NCI-H1417 (cell line): ENCODE measurements at regions not wholly inside any gene's neighbourhood (a gene's known extent, or its start where the extent isn't known, plus 50 kb on each side); places are given as distances from the start of the nearest gene placed in this dataset.
A peak's percentile ranks its signal among the peaks of the same experiment; 100 is the strongest.

Source experiments
- DNase-seq, 3 experiments: peaks; one replicate each; lab custom pipeline; 2025; lab: John Stamatoyannopoulos, UW

DNA sequence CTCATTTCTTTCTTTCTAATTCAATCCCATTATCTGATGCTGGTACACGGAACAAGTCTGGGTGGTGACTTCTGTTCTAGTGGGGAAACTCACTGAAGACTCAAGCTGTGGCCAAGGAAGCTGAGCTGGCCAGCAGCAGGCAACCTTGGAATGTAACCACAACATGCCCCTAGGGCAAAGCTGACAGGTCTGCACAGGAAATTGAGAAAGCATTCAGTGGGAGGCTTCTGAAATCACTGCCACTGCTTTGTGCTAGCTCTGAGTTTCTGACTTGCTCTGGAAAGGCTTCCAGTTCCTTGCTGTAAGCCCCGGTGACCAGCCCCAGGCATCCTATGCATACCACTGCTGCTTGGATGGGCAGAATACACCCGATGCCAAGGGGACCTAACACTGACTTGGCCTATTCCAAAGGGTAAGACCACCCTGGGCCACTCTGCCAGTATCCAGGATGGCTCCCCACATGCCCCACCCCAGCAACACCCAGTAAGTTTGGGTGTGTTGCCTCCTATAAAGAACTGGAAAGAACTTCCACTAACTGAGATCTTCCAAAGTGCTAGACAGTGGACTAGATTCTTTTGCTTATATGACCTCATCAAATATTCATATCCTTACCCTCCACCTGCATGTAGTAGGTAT, 84.5 kb upstream of the CDKN3 start:
- DNase-seq, result no peak

DNA sequence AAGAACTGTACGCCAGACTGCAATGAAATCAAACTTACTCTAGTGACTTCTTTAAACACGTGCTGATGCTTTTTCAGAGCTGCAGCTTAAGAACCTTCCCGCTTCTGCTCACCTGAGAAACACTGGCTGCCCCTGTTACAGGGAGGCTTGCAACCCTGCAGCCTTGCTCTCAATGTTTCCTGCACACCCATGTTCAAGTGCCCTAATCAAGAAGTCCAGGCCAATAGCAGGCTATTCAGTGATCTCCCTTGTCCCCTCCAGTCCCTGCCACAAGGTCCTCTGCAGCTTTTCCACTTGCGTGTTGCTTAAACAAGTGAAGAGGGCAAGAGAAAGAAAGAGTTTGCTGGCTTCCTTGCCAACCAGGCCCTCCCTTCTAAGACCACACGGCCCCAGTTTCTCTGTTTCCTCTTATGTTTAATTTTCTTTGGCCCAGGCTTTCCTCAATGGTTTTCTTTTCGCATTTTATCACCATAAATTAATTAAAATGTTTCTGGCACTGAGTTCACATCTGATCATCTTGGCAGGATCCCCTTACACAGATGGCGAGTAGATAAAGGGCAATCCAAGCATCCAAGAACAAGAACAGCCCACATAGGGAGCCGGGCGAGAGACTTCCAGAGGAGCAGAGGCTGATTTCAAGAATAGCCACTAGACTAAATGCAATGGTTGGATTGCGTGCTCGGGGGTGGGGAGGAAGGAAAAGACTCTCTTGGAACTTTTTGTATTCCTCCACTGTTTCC, 82.3 kb upstream of the CDKN3 start:
- DNase-seq, result no peak

DNA sequence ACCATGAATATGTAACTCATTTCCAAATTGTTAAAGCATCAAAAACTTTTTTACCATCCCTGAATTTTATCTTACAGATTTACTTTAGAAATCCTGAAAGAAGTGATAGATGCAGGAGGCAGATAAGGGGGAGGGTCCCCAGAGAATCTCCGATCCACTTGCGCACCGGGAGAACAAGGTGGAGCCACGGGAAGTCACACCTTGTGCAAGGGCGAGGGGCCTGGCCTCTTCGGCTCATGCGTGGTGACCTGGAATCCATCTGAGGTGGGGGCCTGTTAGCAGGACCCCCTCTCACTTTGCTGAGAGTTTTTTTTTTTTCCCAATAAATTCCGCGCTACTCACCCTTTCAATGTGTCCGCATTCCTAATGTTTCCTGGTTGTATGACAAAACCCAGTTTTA, 80.2 kb upstream of the CDKN3 start:
- no peak for DNase-seq

GRCh38 chr14:54317391-54317790, 79.4 kb upstream of the CDKN3 start:
- no peak for DNase-seq

GRCh38 chr14:54322246-54322645, 74.6 kb upstream of the CDKN3 start:
- DNase-seq, result no peak

- peak in 2 of 3 experiments; percentile 56 to 88 for DNase-seq
Measured at GRCh38 chr14:54322701-54323337, 74.0 kb upstream of the CDKN3 start.

DNA sequence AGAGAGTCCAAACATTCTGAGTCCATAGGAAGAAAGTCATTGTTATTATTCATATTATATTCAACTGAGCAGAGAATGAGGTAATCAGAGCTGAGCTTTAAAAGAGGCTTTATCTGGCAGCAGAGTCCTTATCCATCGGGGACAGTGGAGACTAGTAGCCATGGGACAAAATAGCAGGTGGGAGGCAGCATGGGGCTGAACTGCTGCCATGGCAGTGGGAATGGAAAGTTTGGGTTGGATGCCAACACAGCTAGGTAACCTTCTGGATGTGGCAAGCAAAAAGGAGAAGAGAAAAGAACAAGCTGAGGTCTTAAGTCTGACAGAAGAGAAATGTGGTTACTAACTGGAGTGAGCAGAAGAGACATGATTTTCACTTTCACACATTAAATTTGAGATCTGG, 71.0 kb upstream of the CDKN3 start:
- no peak for DNase-seq

DNA sequence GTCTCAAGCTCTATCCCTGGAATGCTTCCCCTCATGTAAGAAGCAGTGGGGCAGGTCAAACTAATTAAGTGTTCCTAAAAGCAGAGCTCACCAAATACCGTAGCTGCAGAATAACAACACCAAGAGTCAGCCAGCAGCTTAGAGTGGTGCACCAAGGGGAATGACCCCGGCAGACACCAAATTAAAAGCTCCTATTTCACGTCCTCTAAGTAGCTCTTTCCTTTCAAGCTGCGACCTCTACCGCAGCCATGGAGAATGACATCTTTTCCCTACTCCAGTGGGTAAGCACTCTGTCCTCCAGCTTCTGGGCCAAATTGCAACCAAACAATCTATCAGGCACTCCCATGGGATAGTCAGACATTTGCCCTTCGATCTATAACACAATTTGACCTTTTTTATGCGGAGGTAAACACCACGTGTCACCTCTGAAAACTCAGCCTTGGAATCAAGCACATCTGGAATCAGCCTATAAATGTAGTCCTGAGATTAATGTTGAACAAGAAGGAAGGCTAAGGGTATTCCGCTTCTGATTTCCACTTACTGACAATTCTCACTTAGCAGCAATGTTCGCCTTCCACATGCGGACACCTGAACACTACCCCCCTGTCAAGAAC, 67.6 kb upstream of the CDKN3 start:
- peak; percentile 31 to 63 (median 62) for DNase-seq

GRCh38 chr14:54330876-54331275, 65.9 kb upstream of the CDKN3 start:
- DNase-seq, result no peak

DNA sequence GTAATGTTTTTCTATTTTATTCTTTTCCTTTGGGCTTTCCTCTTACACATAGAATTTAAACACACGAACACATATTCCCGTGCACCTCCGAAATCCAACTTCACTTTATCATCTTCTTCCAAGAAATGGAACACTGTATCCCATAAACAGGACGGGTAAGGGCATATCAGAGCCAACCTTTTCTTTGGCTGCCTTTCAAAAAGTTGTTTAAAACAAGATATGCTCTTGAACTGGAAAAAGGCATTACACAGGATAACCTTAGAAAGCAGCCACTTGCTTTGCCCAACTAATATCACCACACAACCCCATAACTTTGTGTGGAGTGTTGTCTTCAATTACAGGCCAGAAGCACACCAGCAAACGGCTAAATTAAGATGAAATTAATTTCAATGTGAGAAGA, 65.3 kb upstream of the CDKN3 start:
- DNase-seq, result no peak

DNA sequence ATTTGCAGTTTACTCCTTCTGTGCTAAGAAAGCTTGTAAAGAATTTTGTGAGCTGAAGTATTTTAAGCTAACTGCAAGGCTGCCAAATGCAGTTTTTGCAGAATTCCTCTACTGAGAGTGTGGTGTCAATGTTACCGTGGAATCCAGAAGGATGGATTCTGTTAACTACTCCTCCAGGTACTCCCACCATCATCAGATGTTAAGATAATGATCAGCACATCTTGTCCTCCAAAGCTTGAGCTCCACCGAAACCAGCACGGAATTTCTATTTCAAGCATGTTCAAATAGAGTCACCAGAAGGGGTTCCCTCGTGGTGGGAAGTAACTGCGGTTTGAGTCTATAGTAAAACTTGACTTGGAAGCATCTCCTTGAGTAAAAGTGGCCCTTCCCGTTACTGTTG, 64.3 kb upstream of the CDKN3 start:
- no peak for DNase-seq

DNA sequence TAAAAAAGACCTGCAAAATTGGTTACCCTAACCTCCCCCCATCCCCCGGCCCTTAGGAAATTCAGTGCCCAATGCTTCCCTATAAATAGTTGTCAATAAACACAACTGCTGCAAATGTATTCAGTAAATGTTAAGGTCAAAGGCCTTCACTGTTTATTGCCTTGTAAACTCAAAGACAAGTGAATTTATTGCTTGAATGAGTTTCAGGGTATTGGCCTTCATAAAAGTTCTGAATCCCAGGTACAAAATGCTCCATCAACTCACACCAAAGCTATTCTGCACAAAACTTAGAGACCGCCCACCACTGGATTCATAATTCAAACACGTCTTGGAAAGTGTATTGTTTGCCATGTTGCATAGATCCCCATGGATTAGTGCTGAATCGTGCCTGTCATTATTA, 63.3 kb upstream of the CDKN3 start:
- no peak for DNase-seq

DNA sequence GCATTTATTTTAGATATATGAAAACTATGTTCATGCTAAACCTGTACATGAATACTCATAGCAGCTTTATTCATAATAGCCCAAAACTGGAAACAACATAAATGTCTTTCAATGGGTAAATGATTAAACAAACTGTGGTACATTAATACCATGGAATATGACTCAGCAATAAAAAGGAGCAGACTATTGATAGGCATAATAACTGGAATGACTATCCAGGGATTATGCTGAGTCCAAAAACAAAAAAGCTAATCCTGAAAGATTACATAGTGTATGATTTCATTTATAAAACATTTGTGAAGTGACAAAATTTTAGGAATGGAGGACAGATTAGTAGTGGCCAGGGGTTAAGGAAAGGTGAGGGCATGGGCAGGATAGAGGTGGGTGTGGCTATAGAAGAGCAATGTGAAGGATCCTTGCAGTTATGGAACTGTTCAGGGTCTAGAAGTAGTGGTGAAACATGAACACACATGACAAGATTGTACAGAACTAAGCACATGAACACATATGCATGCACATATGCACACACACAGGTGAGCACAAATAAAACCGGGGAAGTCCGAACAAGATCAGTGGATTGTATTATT, 61.1 kb upstream of the CDKN3 start:
- no peak for DNase-seq

- no peak for DNase-seq
Measured at GRCh38 chr14:54337314-54337713, 59.5 kb upstream of the CDKN3 start.

DNA sequence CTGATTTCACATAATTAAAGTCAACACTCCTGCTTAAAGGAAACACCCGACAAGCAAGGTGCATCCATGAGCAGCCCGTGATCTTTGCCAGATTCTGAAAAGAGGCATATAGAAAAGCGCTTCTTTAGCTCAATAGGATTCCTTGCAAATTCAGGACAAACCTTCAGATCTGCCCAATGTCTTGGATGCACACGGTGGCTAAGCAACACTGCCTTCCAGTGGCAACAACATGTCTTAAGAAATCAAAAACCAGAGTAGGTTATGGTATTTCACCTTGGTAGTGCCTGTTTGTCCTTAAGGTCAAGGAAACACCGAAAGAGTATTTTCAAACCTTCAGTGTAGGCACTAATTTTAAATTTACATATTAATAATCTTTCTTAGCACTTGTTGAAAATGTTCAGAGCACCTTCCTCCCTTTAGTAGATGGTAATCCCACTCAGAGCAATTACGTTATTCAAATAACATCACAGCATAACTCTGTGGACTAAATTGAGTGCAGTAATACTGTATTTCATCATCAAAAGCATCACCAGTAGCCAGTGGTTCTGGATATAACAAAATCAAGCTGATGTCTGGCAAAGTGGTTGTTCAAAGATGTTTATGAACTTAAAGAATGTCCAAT, 58.0 kb upstream of the CDKN3 start:
- peak in 2 of 3 experiments; percentile 8 to 45 for DNase-seq

DNA sequence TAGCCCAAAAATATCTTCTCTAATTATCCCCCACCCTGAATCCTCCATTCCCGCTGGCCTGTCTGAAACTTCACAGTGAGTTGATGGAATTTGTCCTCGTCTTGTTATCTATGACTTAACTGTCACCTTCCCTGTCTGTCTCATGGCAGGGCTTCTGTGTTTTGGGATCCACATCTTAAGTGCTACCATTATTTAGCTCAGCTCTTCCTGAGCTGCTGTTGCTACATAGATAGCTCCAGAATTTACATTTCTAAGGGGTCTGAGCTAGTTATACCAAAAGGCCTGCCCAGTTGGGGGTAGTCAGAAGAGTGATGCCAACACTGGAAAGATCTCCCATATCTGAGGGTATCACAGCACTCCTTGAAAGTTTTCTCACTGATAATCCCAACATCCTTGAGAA, 57.0 kb upstream of the CDKN3 start:
- no peak for DNase-seq

DNA sequence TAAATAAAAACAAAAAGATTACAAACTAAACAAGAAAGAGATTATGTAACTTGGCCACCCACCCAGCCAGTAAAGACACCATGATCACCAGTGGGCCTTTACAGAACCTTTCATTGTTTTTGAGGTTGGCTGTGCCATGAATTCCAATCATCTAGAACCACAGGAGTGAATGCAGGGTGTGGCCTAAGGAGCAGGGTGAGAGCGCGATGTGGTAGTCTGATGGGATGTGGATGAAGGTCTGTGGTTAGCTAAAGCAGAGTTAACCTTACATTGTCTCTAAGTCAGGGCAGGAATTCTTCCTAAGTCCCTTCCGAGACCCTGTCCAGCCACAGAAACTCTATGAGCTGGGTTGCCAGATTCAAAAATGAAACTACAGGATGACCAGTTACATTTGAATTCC, 54.0 kb upstream of the CDKN3 start:
- no peak for DNase-seq

DNA sequence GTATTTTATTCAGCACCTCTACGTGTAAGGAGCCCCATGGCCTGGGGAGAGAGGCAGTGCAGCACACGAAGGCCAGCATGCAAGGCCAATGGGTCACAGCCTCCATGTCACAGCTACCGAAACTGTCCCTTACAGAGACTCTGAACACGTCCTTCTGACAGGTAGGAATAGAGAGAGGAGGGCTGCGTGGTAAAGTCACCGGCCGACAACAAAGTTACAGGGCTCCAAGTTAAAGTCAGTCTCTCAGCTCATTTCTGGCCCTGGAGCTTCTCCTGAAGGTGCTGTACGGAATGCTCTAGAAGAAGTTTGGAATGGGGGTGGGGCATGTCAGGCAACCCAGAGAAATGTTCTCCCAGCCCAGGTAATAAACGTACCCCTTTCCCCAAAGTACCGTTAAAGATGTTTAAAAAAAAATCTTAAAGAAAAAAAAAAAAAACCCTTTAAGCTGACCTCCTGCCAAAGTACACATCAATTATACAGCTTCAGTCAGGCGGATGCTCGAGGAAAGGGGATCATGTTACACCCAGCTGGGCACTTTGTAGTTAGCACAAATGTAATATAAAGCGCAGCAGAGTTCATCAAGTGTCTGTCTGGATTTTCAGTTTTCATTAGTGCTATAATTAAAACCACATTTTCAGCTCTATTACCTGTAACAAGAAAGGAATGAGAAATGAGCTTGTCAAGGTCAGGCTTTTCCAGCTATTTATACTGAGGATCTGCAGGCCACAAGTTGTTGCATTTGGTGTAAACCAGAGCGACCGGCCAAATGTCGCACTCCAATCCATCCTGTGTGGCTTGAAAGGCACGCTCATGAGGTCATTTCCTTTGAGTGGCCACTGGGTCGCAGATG, 53.3 kb upstream of the CDKN3 start:
- peak; percentile 86 to 97 (median 91) for DNase-seq

GRCh38 chr14:54344445-54344844, 52.4 kb upstream of the CDKN3 start:
- no peak for DNase-seq

DNA sequence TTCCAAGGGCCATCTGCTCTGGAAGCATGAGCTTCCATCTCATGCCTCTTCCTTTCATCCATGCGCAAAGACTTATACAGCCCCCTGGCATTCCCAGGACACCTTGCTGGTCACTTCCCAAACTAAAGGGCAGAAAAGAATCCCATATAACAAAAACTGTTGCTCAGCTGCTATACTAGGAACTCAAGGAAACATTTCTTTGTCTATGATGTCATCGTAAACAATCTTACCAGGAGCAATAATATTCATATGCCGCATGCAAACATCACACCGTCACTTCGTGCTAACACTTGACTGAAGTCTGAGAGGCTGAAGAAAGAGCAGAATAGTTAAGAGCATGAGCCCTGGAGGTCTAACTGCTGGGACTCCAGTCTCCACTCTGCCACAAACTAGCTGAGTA, 50.5 kb upstream of the CDKN3 start:
- no peak for DNase-seq
